Heart left ventricle (tissue), 16 donors: ENCODE measurements at regions not wholly inside any gene's neighbourhood (a gene's known extent, or its start where the extent isn't known, plus 50 kb on each side); places are given as distances from the start of the nearest gene placed in this dataset.

Source experiments
- ATAC-seq, 4 donors: fragments of 200-7000 bp; cut with Tn5 transposase; one replicate each; pipeline ENCODE4 v1.9.1; 2020 to 2022; ENCODE audit warnings: moderate library complexity in 4 of 4, mild to moderate bottlenecking in 3 of 4, moderate number of reproducible peaks in 1 of 4
- DNase-seq, 5 donors: peaks; one replicate each; pipeline ENCODE4 v3.0.0-alpha.2; 2020
- H3K27ac ChIP-seq, 12 donors: fragments of 200-600 bp; sonication (generic) in 4 of 12; one replicate each; pipeline versions ENCODE4 v1.5.0 to v1.8.0; 2016 to 2022; ENCODE audit warnings: mild to moderate bottlenecking in 2 of 12
- H3K27me3 ChIP-seq, 9 donors: fragments of 200-600 bp; sonication (generic) in 2 of 9; one replicate each; pipeline versions ENCODE4 v1.5.1 to v1.8.0; 2016 to 2022; ENCODE audit warnings: mild to moderate bottlenecking in 3 of 9
- H3K36me3 ChIP-seq, 9 donors: fragments of 200-600 bp; sonication (generic) in 2 of 9; one replicate each; pipeline versions ENCODE4 v1.5.0 to v1.8.0; 2018 to 2022; ENCODE audit warnings: mild to moderate bottlenecking in 2 of 9
- H3K4me1 ChIP-seq, 12 donors: fragments of 200-600 bp; sonication (generic) in 4 of 12; one replicate each; pipeline versions ENCODE4 v1.5.0 to v1.8.0; 2016 to 2022; ENCODE audit warnings: mild to moderate bottlenecking in 3 of 12
- H3K4me3 ChIP-seq, 12 donors: fragments of 200-600 bp; sonication (generic) in 4 of 12; one replicate each; pipeline versions ENCODE4 v1.5.0 to v1.8.0; 2017 to 2022; ENCODE audit warnings: mild to moderate bottlenecking in 9 of 12, moderate library complexity in 4 of 12
- H3K9me3 ChIP-seq, 12 donors: fragments of 200-600 bp; sonication (generic) in 4 of 12; one replicate each; pipeline versions ENCODE4 v1.5.0 to v1.8.0; 2016 to 2022; ENCODE audit warnings: mild to moderate bottlenecking in 1 of 12
- POLR2A ChIP-seq, 2 donors: fragments of 450-650 bp; IDR thresholded peaks; one replicate each; pipeline ENCODE4 v1.6.1; 2017; ENCODE audit warnings: antibody characterized with exemption in 2 of 2, mild to moderate bottlenecking in 2 of 2, moderate library complexity in 2 of 2
- WGBS, 4 donors: extraction: QIAGEN DNeasy Blood & Tissue Kit in 2 of 4; methylation state at CpG; one replicate each; pipeline versions ENCODE4 v1.1.5 to v1.1.7; 2013 to 2018; 5-methylcytosine and 5-hydroxymethylcytosine counted together
- intact Hi-C, 10 donors: fragments of 100-400 bp; cut with DNase I; formaldehyde crosslinking; loops; one replicate each; pipeline versions ENCODE4 v1.11.1 to v1.14.2; 2022
- TF ChIP-seq, protein P1 (sequence below), 12 donors: fragments of 200-600 bp; sonication (generic) in 4 of 12; IDR thresholded peaks; one replicate each; pipeline versions ENCODE4 v1.5.0 to v1.8.0; 2018 to 2022; ENCODE audit warnings: antibody characterized with exemption in 12 of 12, mild to moderate bottlenecking in 5 of 12
- donor health status: ischemic (EF 13 %, LVEDD 7.1; RV severe dilation, severe dysfunction).
- donor health status: healthy with polysubstance abuse.
- donor health status: DM: no; HTN: yes; CAD: no.
- donor health status: DM: no; HTN: no; CAD: no.
- donor health status: ischemic (EF 25% LVEDD 6.9; RV normal size, moderate dysfunction).
- donor health status: ischemic (EF 25% LVEDD 5.7; RV mildly dilated, moderate dysfunction).
- donor health status: healthy.
- donor health status: DM: yes; HTN: yes; CAD: no.
- donor health status: ischemic (EF 35%, LVEDD 5.7; RV mildly dilated, moderate dysfunction).
- donor health status: nonischemic (EF 11% LVEDD 7.7; RV severe dilation, severe dysfunction).
- donor health status: DM: yes; HTN: yes; CAD: no.
- donor health status: PGD.
- donor health status: ischemic (EF 29% LVEDD 5.4; RV normal size, mild dysfunction).
- donor health status: nonischemic (EF 23%, LVEDD 6.1; RV moderate dilation, normal function).

GRCh38 chr10:105494303-105494702, 853.2 kb downstream of the SORCS3 start:
- Histone ChIP-seq H3K27me3 (no peaks in the 10 kb centered on the region), H3K4me1 (no peaks in the 10 kb centered on the region), H3K9me3 (no peaks in the 10 kb centered on the region), H3K4me3 (no peak overlapping the region), H3K36me3 (no peaks in the 10 kb centered on the region), H3K27ac (no peak overlapping the region)
- intact Hi-C loops = no loop called here
- ATAC-seq (no peak), DNase-seq (no peak)
- WGBS, 4 donors = 71 to 79% (median 73%) methylated on average over 2 of the region's 2 CpGs
- TF ChIP-seq, protein P1, sequence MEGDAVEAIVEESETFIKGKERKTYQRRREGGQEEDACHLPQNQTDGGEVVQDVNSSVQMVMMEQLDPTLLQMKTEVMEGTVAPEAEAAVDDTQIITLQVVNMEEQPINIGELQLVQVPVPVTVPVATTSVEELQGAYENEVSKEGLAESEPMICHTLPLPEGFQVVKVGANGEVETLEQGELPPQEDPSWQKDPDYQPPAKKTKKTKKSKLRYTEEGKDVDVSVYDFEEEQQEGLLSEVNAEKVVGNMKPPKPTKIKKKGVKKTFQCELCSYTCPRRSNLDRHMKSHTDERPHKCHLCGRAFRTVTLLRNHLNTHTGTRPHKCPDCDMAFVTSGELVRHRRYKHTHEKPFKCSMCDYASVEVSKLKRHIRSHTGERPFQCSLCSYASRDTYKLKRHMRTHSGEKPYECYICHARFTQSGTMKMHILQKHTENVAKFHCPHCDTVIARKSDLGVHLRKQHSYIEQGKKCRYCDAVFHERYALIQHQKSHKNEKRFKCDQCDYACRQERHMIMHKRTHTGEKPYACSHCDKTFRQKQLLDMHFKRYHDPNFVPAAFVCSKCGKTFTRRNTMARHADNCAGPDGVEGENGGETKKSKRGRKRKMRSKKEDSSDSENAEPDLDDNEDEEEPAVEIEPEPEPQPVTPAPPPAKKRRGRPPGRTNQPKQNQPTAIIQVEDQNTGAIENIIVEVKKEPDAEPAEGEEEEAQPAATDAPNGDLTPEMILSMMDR (IDR thresholded peaks at IDR 0.05) = no peak
- no peak for TF ChIP-seq POLR2A (IDR thresholded peaks at IDR 0.05)

DNA sequence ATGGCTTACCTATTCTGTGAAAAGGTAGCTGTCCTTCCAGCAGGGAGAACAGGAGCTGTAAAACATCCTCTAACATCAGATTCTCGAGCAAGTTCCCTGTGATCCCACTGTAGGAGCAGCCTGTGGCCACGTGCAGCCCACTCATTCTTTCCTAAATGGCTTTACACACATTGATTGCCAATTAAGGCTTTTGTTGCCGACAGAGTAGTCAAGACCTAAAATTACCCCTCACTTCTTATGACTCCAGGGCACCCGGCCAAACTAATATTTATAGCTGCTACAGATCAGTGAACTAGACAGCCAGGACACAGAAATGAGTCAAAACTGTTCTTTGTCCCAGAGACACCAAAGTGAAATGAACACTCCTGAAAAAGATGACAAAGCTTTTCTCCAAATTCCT, 832.1 kb downstream of the SORCS3 start:
- intact Hi-C loops = no loop called here
- Histone ChIP-seq H3K4me1 (no peaks in the 10 kb centered on the region), H3K4me3 (peak overlapping the region in 3 of 12 donors; percentile 8 to 25 (median 9)), H3K27me3 (no peaks in the 10 kb centered on the region), H3K36me3 (no peaks in the 10 kb centered on the region), H3K27ac (peak overlapping the region in 3 of 12 donors; percentile 19 to 47 (median 22)), H3K9me3 (peaks cover 0 to 4% (median 0%) of the 10 kb centered on the region in 12 donors)
- ATAC-seq (peak in 3 of 4 donors; percentile 63 to 78 (median 66)), DNase-seq (peak in 4 of 5 donors; percentile 4 to 43 (median 22))
- 22 to 41% (median 28%) methylated on average over 4 of the region's 4 CpGs for WGBS, 4 donors
- TF ChIP-seq, protein P1 (IDR thresholded peaks at IDR 0.05) = no peak
- TF ChIP-seq POLR2A (IDR thresholded peaks at IDR 0.05) = no peak

GRCh38 chr10:105468759-105469158, 827.7 kb downstream of the SORCS3 start:
- Histone ChIP-seq H3K9me3 (no peaks in the 10 kb centered on the region), H3K4me3 (no peak overlapping the region), H3K4me1 (no peaks in the 10 kb centered on the region), H3K27me3 (no peaks in the 10 kb centered on the region), H3K36me3 (no peaks in the 10 kb centered on the region), H3K27ac (no peak overlapping the region)
- DNase-seq = no peak
- ATAC-seq = no peak
- intact Hi-C loops = no loop called here
- no peak for TF ChIP-seq POLR2A (IDR thresholded peaks at IDR 0.05)
- TF ChIP-seq, protein P1 (IDR thresholded peaks at IDR 0.05) = no peak
- WGBS, 4 donors = 54 to 71% (median 61%) methylated on average over 1 of the region's 1 CpG

- no peak overlapping the region for H3K4me3 ChIP-seq
- no peak overlapping the region for H3K27ac ChIP-seq
- H3K36me3 ChIP-seq = no peaks in the 10 kb centered on the region
- 80 to 94% (median 89%) methylated on average over 1 of the region's 1 CpG for WGBS, 4 donors
- no peak for DNase-seq
- TF ChIP-seq, protein P1 (IDR thresholded peaks at IDR 0.05) = no peak
- TF ChIP-seq POLR2A (IDR thresholded peaks at IDR 0.05) = no peak
- no peak for ATAC-seq
- intact Hi-C loops = no loop called here
- H3K4me1 ChIP-seq = no peaks in the 10 kb centered on the region
- peaks cover 0 to 7% (median 0%) of the 10 kb centered on the region in 12 donors for H3K9me3 ChIP-seq
- H3K27me3 ChIP-seq = no peaks in the 10 kb centered on the region
Observed at GRCh38 chr10:105466521-105466920, 825.4 kb downstream of the SORCS3 start.
